SK-N-DZ (cell line): ENCODE measurements at regions not wholly inside any gene's neighbourhood (a gene's known extent, or its start where the extent isn't known, plus 50 kb on each side); places are given as distances from the start of the nearest gene placed in this dataset.

Experiments
- DNase-seq: peaks from one replicate; pipeline ENCODE4 v3.0.0-alpha.2; 2015; ENCODE audit warnings: low spot score

DNA sequence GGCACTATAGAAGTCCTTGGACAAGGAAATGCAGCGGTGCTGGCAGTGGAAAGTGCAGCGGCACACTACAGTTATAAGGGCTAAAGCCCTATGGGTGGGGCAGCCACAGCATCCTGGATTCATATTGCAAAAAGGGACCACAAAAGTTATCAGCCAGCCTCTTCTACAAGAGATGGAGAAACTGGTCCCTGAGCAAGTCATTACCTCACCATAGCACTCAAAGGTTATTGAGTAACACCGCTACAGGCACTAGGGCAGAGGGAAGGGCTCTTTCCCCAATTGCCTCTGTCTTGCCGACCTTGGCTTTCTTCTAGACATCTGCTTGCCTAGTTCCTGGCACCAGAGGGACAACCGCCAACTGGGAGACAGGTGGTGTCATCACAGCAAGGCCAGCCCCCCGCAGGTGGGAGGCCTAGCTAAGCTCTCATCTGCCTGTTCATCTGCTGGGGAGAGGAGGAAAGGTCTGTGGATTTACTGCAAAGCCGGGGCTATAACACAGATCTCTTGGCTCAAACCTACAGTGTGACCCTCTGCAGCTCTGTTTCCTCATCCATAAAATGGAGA is 600.0 kb downstream of the BCOR start:
- DNase-seq = no peak

DNA sequence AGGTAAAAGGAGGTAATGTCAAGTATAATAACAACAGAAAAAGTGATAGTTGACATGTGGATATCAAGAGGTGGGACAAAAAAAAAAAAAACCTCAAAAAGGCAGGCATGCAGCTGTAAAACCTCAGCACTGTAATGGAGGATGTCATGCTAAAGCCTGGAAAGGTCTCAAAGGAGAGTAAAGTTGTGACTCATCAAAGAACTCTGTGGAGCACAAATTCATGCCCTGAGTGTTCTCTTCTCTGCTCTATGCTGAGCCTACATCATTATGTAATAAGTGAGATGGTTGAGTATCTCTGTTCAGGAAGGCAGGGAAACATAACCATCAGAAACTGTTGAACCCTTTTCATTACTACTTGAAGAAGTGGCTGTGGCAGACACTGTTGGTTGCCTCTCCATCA is 597.8 kb downstream of the BCOR start:
- no peak for DNase-seq

DNA sequence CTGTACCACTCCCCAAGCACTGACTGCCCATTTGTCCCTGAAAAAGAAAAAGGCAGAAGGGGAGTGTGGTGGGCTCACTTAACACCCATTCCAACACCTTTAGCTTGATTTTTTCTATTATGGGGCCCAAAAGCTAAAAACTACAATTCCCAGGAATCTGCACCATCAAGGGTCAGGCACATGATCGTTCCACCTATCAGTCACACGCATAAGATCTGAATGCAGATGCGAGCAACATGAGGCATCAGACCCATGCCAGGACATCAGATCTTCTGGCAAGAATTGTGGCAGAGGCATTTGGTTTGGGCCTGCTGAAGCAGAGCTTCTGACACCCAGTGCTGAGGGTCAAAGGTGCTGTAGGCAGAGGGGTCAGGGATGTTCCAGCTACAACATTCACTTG is 595.9 kb downstream of the BCOR start:
- no peak for DNase-seq

DNA sequence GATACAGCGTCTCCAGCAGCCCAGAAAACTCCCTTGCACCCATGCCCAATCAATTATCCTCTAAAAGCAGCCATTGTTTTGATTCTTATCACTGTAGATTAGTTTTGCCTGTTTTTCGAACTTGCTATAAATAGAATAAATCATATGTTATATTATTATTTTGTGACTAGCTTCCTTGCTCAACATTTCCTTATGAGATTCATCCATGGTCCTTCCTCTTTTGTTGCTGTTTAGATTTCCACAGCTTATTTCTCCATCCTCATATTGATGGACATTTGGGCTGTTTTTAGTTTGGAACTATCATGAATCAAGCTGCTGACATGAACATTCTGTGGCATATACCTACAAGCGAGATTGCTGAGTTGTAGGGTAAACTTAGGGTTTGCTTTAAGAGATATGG is 595.3 kb downstream of the BCOR start:
- DNase-seq = no peak

DNA sequence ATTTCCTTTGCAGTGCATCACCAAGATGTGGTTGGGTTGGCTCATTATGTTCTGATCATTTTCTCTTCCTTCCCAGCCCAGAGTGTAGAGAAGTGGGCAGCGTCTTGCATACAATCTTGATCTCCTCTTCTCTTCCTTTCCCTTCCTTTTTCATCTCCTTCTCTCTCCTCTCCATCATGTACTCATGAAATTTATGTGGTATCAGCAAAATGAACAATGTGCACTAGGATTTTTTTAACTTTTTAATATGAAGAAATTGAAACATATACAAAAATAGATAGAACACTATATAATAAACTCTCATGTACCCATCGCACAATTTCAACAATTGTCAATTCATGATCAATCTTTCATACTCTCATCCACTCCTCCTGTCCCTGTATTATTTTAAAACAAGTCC is 593.5 kb downstream of the BCOR start:
- no peak for DNase-seq

DNA sequence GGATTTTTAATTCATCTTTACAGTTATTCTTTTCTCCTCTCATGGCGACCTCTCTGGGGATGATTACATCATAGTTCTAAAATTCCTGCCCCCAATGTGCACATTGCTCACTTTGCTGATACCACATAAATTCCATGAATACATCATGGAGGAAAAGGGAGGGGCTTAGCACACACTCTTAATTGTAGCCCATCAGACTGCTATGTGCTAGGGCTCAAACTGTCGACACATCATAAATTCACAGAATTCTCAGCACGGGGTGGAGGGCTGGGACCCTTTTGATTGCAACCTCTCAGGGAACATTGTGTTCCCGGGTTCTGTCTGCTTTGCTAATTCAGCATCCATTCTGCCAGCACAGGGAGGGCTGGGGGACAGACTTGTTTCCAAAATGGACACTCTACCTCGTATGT is 592.9 kb downstream of the BCOR start:
- no peak for DNase-seq

DNA sequence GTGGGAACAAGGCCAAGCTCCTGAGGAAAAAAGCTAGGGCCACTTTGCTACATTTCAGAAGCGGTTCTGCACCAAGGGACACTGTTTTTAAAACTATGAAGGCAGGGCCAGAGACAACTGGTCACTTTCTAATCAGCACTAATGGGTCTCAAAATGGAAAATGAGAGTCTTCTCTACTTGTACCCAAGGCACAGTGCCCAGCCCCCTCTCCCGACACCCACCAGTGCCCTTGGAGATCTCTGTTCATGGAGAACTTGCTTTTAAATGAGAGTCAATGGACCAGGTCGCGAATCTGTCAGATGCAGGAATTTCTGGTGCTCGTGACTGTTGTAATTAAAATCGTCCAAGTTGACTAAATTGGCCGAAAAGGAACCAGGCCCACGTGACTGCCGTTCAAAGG is 591.6 kb downstream of the BCOR start:
- no peak for DNase-seq

DNA sequence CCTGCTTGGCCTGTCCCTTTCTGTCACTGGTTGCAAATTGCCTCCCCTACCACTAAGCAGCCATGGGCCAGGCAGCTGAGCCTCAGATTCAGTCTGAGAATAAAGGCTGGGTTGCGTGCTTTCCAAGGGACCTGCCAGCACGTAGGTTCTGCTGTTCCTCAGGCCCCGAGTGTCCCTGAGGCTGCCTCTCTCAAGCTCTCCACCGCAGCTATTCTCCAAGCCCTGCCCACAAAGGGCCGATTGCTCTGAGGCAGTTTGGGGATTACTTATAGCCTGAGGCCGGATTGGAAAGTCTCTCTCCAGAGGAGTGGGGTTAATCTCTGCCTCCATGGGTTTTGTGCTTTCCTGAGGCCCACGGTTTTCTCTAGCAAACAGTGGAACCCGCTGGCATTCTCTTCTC is 590.7 kb downstream of the BCOR start:
- DNase-seq = peak; percentile 15

DNA sequence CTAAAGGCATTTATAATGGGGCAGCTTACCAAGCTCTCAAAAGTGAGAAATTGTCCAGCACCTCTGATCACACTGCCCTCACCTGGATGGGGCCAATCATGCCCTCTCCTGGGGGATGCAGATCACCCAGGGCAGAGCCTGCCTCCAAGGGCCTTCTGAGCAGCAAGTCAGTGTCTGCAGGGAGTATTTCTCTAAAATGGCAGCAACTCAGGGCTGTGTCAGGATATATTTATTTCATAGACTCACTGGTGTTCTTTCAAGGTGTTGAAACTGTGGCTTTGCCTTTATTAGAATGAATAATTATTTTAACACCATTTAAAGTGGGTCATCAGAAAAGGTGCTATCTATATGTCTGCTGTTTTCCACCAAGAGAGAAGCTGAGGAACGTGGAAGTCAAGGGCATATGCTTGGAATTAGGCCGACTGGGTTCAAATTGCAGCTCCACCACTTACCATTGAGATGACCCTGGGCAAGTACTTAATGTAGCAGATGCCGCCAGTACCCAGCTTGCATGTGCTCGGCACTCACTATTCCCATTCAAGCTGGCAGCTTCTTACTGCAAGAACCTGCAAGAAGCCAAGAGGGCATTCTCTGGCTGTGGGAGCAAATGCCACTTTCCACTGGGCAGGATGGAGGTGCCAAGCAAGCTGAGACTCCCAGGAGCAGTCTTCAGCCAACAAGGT is 590.0 kb downstream of the BCOR start:
- DNase-seq = no peak

DNA sequence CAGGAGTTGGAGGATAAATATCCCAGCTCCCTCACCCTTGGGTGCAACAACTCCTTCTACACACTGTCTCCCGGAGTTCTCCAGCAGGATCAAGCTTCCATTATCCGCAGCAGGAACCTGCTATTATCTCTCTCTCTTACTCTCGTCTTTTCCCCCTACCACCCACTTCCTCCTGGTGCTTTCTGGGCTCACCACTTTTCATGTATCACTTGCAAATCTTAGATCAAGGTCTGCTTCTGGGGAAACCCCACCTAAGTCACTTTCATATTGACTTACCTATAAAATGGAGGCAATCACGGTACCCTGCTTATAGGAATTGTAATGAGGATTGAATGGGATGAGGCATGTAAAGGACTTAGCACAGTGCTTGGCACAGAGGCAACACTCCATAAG is 589.5 kb downstream of the BCOR start:
- DNase-seq = no peak

DNA sequence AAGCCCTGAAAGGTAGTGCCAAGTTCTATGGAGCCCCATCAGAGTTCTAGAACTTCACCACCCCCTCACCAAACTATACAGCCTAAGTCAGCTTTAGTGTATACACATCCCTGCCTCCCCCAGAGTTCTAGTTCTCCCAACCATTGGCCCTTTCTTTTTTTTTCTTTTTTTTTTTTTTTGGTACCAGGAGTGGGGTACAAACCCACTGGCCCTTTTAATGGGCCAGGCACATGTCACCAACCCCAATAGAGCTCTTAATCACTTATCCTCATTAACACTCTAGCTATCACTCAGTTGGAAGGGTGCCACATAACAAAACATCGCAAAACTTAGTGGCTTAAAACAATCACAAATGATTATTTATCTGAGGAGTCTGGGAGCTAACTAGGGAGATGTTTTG is 588.6 kb downstream of the BCOR start:
- DNase-seq = no peak

DNA sequence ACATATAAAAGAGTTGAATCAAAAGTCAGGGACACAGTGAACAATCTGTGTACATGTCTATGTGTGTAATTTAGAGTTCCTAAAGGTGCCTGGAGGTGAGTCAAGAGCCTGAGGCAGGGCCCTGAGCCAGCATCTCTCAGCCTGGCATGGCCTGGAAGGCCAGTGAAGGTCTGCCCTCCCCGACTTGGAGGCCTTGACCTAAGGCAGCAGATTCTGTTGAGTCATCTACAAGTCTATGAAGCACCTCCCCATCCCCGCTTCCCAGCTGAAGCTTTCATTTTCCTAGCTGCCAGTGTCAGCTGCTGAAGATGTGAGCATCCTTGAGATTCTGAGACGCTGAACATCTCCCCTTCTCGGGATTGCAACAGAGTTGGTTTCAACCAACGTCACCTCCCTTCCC is 583.9 kb downstream of the BCOR start:
- no peak for DNase-seq

DNA sequence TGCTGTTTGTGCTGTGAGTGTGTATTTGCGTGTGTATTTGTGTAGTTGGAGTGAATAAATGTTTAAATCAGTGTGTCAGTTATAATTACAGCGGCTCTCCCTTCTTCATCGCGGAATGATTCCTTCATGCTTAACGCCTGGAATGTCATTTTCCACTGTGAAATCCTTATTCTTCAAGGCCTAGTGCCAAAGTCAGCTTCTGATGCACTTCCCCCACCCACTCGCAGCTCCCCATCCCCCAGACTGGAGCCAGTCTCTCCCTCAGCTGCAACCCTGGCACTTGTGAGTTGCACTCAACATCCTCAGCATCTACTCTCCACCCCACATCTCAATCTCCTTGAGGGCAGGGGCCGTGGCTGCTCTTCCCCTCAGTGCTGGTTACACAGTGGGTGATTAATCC is 583.0 kb downstream of the BCOR start:
- no peak for DNase-seq

DNA sequence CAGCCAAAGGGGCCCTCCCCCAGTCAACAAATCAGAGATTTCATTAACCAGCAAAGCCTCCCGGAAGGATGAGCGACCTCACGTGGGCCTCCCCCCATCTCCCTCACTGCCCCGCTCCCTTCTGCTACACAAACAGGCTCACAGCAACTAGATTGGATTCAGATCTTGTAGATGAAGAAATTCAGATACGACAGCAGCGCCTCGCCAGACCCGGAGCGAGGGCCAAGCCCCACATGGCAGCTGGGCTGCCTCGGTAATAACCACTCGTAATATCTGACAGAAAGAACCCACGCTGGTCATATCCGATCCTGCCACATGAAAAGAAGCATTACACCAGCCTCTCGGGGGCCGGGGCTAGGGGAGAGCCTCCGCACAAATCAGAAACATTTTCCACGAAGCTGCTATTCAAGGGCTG is 581.3 kb downstream of the BCOR start:
- DNase-seq = peak; percentile 66

DNA sequence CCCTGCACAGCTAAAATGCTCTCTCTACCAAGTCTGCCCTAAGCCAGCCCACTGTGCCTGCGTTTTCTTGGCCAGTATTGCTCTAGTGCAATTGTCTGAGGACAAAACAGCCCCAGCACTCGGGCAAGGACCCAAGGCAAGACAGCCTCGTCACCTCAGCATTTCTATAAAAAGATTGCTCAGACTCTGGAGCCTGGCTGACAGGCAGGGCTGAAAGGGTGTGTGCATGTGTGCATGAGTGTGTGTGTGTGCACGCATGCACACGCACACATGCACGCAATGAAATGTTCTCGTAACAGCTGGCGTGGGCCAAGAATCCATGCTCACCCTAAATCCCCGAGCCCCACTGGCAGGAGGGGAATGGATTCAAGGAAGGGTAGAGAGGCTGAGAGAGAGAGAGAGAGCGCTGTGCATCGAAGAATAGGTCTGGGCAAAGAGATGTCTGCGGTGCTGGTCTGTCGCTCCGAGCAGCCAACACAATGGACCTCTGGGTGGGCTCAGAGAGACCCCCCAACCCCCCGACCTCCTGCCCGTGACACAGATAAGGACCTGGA is 579.2 kb downstream of the BCOR start:
- DNase-seq = peak; percentile 10

DNA sequence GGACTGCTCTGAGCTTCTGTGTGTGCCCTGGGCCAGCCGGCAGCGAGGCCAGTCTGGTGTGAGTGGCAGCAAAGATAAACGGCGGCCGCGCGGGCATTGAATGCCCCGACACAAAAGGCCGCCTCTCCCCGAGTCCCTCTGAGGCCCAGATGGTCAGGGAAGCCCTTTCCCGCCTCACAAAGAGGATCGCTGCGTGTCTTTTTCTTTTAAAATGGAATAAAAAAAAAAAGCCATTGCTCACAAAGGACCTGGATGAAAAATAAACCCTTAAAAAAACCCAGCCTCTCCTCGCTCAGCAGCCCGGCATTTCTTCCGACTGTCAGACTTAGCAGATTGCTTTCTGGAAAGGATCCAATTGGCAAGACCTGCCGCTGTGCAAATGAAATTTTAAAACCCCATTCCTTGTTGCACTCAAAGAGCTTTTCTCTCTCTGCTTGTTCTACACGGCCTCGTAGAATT is 578.7 kb downstream of the BCOR start:
- peak; percentile 25 for DNase-seq

DNA sequence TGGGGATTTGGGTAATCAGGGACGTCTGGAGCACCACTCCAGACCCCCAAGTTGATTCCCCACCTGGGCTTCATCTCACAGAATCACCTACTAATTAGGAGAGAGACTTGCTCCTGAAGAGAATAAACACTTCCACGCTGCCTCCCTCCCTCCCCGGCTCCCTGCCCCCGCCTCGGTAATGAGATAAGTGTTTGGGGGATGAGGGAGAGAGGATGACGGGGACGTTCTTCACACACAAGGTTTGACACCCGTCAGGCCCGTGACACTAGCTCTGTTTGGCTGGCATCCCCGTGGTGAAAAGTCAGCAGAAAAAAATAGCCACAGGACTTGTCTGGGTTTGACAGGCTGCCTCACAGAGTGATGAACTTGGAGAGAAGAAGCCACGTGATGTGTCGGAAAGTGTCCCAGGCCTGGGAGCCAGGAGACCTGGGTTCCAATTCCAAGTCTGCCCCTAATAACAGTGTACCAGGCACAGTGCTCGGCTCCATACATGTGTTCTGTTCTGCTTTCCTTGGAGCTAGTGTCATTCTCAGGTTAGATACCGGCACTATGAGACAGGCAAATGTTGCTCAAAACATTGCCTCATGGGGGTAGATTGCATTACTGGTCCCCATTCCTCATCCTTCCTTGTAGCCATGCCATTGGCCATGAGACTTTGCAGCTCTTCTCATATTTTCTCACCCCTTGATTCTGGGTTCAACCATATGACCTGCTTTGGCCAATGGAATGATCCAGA is 578.0 kb downstream of the BCOR start:
- peak; percentile 13 for DNase-seq

DNA sequence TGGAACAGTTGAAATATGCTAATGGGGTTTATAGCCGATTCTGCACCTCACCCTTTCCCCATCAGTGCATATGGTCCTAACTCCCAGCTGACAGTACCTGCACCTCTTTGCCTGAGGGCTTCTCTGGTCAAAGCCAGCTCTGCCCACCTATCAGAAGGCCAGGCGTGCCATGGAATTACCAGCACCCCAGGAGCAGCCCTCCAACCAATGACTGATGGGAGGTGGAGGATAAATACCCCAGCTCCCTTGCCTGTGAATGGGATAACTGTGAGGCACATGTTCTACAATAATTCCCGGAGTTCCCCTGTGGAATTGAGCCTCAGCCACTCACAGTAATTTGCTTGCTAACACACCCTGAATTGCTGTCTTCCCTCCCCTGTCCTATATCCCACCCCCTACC is 572.0 kb downstream of the BCOR start:
- DNase-seq = no peak

DNA sequence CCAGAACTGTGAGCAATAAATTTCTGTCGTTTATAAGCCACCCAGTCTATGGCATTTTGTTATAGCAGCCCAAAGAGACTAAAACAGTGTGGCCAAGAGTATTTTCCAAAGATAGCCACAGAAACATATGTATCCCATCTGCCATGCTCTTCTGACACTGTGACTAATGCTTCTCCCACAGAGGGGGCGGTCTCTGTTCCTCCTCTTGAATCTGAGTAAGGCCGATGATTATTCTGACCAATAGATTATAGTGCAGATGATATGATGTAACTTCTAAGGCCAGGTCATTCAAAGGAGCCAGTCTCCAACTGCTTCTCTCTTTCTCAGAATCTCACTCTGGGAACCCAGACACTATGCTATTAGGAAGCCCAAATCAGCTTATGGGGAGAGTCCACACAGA is 570.7 kb downstream of the BCOR start:
- DNase-seq = no peak

DNA sequence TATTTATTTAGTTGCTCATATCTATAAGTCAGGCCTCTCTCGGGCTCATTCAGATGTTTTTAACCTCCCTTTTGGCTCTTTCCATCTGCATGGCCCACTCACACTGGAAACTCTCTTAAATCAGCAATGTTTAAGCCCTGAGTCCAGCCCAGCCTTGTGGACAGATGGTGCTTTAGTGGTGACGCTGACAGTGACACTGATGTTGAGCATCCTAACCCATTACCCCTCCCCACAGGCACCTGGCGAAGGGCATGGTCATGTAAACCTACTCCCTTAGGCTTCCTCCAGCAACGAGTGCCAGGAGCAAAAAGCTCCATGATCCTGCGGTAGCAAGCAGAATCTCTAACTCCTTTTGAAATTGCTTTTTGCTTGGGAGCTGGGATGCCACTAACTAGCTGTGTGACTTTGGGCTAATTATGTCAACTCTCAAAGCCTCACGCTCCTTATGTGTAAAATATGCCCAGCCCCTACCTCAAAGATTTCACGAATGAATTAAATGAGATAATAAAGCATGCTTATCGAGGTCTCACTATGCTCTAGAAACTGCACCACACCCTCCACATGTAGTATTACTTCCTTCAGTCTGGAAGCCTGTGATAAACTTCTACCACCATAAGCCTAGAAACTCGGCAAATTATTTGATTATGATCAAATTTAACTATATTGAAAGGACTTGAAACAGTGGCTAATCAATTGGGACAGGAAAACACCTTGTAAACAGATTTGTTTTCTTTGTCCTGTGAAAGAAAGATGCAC is 569.4 kb downstream of the BCOR start:
- DNase-seq = peak; percentile 17

DNA sequence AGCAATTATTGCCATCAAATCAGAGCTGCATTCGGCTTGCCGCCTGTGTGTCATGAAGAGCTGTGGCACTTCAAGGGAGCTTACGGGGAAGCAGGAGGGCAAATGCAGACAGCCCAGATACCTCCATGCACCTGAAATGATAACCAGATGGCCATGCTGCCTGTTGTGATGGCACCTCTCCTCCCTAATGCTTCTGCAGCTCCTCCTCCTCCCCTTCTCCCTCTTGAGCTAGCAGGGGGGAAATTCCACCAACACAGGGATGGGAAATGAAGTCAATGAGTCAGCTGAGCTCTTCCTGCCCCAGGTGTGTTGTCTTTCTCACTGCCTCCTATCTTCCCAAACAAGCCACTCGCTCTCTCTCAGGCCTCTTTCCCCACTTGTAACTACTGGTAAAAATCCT is 565.0 kb downstream of the BCOR start:
- DNase-seq = peak; percentile 26

DNA sequence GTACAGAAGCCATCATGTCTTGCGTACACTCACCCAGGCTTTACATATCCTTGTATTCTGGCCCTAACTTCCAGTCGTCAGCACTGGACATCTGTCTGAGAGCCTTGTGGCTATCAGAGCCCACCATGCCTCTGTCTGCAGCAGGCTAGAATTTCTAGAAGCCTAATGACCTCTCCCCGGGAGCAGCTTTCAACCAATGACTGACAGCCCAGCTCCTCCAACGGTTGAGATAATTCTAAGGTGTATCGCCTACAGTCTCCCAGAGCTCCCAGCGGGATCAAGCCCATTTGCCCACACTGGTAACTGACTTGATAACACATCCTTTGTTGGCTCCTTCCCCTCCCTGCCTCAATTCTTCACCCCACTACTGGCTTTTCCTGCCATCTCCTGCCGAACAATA is 562.8 kb downstream of the BCOR start:
- DNase-seq = no peak
